Glutamatergic neuron (in vitro differentiated cells): ENCODE measurements at regions not wholly inside any gene's neighbourhood (a gene's known extent, or its start where the extent isn't known, plus 50 kb on each side); places are given as distances from the start of the nearest gene placed in this dataset.

Source experiments
- DNase-seq: peaks from one replicate; pipeline ENCODE4 v3.0.0; 2022
- H3K27ac Mint-ChIP-seq: one replicate; pipeline ENCODE4 v1.8.0; 2020; ENCODE audit warnings: mild to moderate bottlenecking, mixed read lengths, inconsistent platforms; ENCODE audit not compliant: unreplicated experiment
- H3K27me3 Mint-ChIP-seq: one replicate; pipeline ENCODE4 v1.8.0; 2020; ENCODE audit warnings: mild to moderate bottlenecking, moderate library complexity, mixed read lengths, inconsistent platforms; ENCODE audit not compliant: unreplicated experiment
- H3K36me3 Mint-ChIP-seq: one replicate; pipeline ENCODE4 v1.8.0; 2020; ENCODE audit warnings: mild to moderate bottlenecking, mixed read lengths, inconsistent platforms; ENCODE audit not compliant: unreplicated experiment
- H3K4me1 Mint-ChIP-seq: one replicate; pipeline ENCODE4 v1.8.0; 2020; ENCODE audit warnings: mild to moderate bottlenecking, low read depth, mixed read lengths, inconsistent platforms; ENCODE audit not compliant: unreplicated experiment
- H3K4me3 Mint-ChIP-seq: one replicate; pipeline ENCODE4 v1.8.0; 2020; ENCODE audit warnings: mild to moderate bottlenecking, mixed read lengths, inconsistent platforms; ENCODE audit not compliant: unreplicated experiment
- H3K9me3 Mint-ChIP-seq: one replicate; pipeline ENCODE4 v1.8.0; 2020; ENCODE audit warnings: mild to moderate bottlenecking, moderate library complexity, mixed read lengths, inconsistent platforms; ENCODE audit not compliant: unreplicated experiment
- TF ChIP-seq, protein P1 (sequence below): fragments of 200-600 bp; sonication (generic); IDR thresholded peaks from one replicate; pipeline ENCODE4 v1.5.0; 2021; ENCODE audit not compliant: partially characterized antibody, unreplicated experiment

DNA sequence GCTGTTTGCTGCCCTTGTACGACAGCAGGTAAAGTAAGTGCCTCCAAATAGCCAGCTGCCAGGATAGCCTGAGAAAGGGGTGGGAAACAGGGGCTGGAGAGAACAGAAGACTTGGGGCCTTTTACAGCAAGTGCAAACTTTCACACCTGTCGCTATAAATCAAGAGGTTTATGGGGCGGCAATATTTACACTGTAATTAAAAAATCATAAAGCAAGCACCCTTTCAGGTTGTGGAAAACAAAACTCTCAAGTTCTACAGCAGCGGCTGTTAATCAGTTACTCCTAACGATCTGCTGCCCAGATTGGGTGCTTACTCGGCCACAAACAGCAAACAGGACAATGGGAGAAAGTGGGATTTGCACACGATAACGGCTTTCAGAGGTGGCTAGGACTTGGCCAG lies 359.5 kb upstream of the ETAA1 start:
- no peaks in the 10 kb centered on the region for H3K36me3 Mint-ChIP-seq
- H3K9me3 Mint-ChIP-seq, result no peaks in the 10 kb centered on the region
- no peaks in the 10 kb centered on the region for H3K27me3 Mint-ChIP-seq
- H3K4me1 Mint-ChIP-seq, result peaks cover 3% of the 10 kb centered on the region
- H3K27ac Mint-ChIP-seq, result no peak overlapping the region
- no peak for DNase-seq
- TF ChIP-seq, protein P1, sequence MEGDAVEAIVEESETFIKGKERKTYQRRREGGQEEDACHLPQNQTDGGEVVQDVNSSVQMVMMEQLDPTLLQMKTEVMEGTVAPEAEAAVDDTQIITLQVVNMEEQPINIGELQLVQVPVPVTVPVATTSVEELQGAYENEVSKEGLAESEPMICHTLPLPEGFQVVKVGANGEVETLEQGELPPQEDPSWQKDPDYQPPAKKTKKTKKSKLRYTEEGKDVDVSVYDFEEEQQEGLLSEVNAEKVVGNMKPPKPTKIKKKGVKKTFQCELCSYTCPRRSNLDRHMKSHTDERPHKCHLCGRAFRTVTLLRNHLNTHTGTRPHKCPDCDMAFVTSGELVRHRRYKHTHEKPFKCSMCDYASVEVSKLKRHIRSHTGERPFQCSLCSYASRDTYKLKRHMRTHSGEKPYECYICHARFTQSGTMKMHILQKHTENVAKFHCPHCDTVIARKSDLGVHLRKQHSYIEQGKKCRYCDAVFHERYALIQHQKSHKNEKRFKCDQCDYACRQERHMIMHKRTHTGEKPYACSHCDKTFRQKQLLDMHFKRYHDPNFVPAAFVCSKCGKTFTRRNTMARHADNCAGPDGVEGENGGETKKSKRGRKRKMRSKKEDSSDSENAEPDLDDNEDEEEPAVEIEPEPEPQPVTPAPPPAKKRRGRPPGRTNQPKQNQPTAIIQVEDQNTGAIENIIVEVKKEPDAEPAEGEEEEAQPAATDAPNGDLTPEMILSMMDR, result no peak
- H3K4me3 Mint-ChIP-seq, result no peak overlapping the region

- Mint-ChIP-seq H3K4me1 (peaks cover 3% of the 10 kb centered on the region), H3K27me3 (no peaks in the 10 kb centered on the region), H3K9me3 (no peaks in the 10 kb centered on the region), H3K4me3 (no peak overlapping the region), H3K27ac (no peak overlapping the region), H3K36me3 (no peaks in the 10 kb centered on the region)
- TF ChIP-seq, protein P1, result no peak
- no peak for DNase-seq
These were observed 358.9 kb upstream of the ETAA1 start for GRCh38 chr2:67038195-67038594.

GRCh38 chr2:67039058-67039457 lies 358.1 kb upstream of the ETAA1 start:
- Mint-ChIP-seq H3K4me1 (peaks cover under 1% of the 10 kb centered on the region), H3K27me3 (no peaks in the 10 kb centered on the region), H3K27ac (no peak overlapping the region), H3K4me3 (no peak overlapping the region), H3K9me3 (no peaks in the 10 kb centered on the region), H3K36me3 (no peaks in the 10 kb centered on the region)
- no peak for DNase-seq
- TF ChIP-seq, protein P1, result no peak

DNA sequence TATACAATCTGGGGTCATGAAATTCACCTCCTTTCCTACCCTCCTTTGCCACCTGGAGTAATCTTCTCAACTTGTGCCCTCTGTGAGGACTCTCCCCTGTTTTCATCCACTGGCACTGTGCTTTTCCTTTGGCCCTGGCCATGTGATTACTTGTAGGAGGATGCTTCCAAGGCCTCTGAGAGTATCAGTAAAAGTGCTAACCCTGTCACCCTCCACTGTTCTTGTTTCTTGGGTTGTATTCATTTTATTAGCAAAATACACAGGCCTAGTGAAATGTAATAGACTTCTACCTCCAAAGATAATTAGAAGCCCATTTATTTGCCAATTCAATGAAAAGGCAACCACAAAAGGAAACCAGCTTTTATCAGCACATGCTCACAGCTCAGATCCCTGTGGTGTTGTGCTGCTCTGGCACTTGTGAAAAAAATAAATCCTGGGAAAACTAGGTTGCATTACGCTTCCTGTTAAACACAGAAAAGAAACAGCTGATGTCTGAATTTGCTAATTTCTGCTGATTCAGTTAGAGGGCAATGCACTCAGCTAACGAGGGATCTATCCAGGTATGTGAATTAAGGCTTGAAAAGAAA lies 357.5 kb upstream of the ETAA1 start:
- DNase-seq, result no peak
- Mint-ChIP-seq H3K36me3 (no peaks in the 10 kb centered on the region), H3K27ac (no peak overlapping the region), H3K9me3 (no peaks in the 10 kb centered on the region), H3K4me1 (no peaks in the 10 kb centered on the region), H3K4me3 (no peak overlapping the region), H3K27me3 (no peaks in the 10 kb centered on the region)
- TF ChIP-seq, protein P1, result no peak

GRCh38 chr2:67041051-67041450 lies 356.1 kb upstream of the ETAA1 start:
- Mint-ChIP-seq H3K36me3 (no peaks in the 10 kb centered on the region), H3K27me3 (no peaks in the 10 kb centered on the region), H3K27ac (no peak overlapping the region), H3K4me3 (no peak overlapping the region), H3K9me3 (no peaks in the 10 kb centered on the region), H3K4me1 (no peaks in the 10 kb centered on the region)
- TF ChIP-seq, protein P1, result no peak
- no peak for DNase-seq
